Nephron (organoid): ENCODE measurements at regions not wholly inside any gene's neighbourhood (a gene's known extent, or its start where the extent isn't known, plus 50 kb on each side); places are given as distances from the start of the nearest gene placed in this dataset.

ENCODE experiments used
- H3K27ac Mint-ChIP-seq, 3 experiments: 2 replicates each; pipeline ENCODE4 v1.8.0; 2020; ENCODE audit warnings: mixed read lengths in 3 of 3, mild to moderate bottlenecking in 2 of 3, moderate library complexity in 1 of 3
- H3K27me3 Mint-ChIP-seq: 2 replicates; pipeline ENCODE4 v1.8.0; 2021; ENCODE audit warnings: low read depth, mild to moderate bottlenecking, moderate library complexity, mixed read lengths
- H3K36me3 Mint-ChIP-seq: 2 replicates; pipeline ENCODE4 v1.8.0; 2020; ENCODE audit warnings: low read depth, mixed read lengths
- H3K4me1 Mint-ChIP-seq: 2 replicates; pipeline ENCODE4 v1.8.0; 2020; ENCODE audit warnings: mixed read lengths
- H3K4me3 Mint-ChIP-seq, 3 experiments: 2 replicates each; pipeline ENCODE4 v1.8.0; 2020; ENCODE audit warnings: mild to moderate bottlenecking in 3 of 3, mixed read lengths in 3 of 3, moderate library complexity in 2 of 3
- H3K9me3 Mint-ChIP-seq: 2 replicates; pipeline ENCODE4 v1.8.0; 2020; ENCODE audit warnings: mixed read lengths
- TF ChIP-seq, protein P1 (sequence below), 3 experiments: fragments of 200-600 bp; sonication (generic); IDR thresholded peaks; one replicate each; pipeline ENCODE4 v1.5.0; 2021; ENCODE audit warnings: antibody characterized with exemption in 3 of 3; ENCODE audit not compliant: unreplicated experiment in 3 of 3

DNA sequence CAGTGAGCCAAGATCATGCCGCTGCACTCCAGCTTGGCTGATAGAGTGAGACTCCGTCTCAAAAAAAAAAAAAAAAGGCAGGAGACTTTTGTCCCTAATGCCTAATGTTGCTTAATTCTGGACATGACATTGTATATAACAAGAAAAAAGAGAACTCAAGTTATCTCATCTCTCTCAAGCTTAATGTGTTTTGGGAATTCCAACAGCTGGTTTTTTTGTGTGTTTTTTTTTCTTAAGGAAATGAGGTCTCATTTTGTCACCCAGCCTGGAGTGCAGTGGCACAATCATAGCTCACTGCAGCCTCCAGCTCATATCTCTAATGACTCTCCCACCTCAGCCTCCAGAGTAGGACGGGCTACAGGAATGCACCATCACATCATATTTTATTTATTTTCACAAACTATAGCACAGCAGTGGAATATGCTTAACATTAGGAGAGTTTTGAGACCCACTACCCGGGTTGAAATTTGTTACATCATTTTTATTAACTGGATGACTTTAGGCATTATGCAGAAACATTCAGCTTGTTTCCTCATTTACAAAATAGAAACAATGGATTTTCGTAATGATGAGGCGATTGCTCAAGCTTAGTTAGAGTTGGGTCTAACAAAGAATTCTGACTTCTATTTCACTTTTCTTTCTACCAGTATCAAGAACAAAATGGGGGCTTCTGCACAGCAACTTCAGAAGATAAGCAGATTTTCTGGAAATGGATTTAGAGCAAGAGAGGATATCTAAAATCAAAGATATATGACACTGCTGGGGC lies 104.1 kb upstream of the BTN3A2 start:
- Mint-ChIP-seq H3K4me3 (no peak overlapping the region), H3K36me3 (peaks cover 5% of the 10 kb centered on the region), H3K4me1 (peaks cover 13% of the 10 kb centered on the region), H3K27me3 (peaks cover 23% of the 10 kb centered on the region), H3K27ac (no peak overlapping the region), H3K9me3 (no peaks in the 10 kb centered on the region)
- TF ChIP-seq, protein P1, sequence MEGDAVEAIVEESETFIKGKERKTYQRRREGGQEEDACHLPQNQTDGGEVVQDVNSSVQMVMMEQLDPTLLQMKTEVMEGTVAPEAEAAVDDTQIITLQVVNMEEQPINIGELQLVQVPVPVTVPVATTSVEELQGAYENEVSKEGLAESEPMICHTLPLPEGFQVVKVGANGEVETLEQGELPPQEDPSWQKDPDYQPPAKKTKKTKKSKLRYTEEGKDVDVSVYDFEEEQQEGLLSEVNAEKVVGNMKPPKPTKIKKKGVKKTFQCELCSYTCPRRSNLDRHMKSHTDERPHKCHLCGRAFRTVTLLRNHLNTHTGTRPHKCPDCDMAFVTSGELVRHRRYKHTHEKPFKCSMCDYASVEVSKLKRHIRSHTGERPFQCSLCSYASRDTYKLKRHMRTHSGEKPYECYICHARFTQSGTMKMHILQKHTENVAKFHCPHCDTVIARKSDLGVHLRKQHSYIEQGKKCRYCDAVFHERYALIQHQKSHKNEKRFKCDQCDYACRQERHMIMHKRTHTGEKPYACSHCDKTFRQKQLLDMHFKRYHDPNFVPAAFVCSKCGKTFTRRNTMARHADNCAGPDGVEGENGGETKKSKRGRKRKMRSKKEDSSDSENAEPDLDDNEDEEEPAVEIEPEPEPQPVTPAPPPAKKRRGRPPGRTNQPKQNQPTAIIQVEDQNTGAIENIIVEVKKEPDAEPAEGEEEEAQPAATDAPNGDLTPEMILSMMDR (IDR thresholded peaks at IDR 0.05; ENCODE audit: unreplicated experiment in 3 of 3), result no peak

DNA sequence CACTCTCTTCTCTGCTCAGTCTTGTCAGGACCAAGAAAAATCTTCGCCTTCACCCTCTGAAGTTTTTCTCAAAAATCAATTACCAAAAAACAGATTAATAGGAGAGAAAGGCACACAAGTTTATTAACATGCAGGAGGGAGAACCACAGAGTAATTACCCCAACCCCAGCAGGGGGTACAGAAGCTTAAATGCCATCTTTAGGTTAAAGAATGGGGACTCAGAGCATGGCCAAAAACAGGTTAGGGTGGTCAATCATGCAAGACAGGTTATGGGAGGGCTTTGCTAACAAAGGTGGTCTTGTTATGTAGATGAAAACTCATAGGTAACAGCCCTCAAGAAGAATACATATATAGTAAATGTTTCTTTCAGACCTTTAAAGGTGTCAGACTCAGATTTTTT lies 100.5 kb upstream of the BTN3A2 start:
- no peak overlapping the region for H3K27ac Mint-ChIP-seq
- H3K36me3 Mint-ChIP-seq, result peaks cover 1% of the 10 kb centered on the region
- H3K9me3 Mint-ChIP-seq, result no peaks in the 10 kb centered on the region
- H3K27me3 Mint-ChIP-seq, result peaks cover 26% of the 10 kb centered on the region
- H3K4me1 Mint-ChIP-seq, result peaks cover 2% of the 10 kb centered on the region
- TF ChIP-seq, protein P1 (IDR thresholded peaks at IDR 0.05; ENCODE audit: unreplicated experiment in 3 of 3), result no peak
- H3K4me3 Mint-ChIP-seq, result no peak overlapping the region

DNA sequence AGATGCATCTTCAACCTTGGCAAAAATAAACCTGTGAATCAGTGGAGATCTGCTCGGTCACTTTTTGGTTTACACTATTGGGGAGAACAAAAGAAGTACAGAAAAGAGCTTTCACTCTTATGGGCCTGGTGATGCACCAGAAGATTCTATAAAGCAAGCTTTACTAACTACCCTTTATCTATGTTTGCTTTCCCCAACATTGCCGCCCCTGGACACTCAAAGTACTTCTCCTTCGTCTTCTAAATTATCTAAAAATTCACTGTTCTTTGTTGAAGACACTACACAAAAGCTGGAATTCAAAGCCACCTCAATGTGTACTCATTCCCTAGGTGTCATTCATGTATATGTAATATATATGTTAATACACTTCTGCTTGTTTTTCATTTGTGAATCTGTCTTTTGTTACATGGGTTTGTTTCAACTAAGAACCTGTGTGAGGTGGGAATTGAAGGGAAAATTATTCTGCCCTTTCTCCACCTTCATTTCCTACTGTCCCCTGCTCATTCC lies 97.9 kb upstream of the BTN3A2 start:
- TF ChIP-seq, protein P1 (IDR thresholded peaks at IDR 0.05; ENCODE audit: unreplicated experiment in 3 of 3), result no peak
- Mint-ChIP-seq H3K36me3 (no peaks in the 10 kb centered on the region), H3K27me3 (peaks cover 14% of the 10 kb centered on the region), H3K9me3 (no peaks in the 10 kb centered on the region), H3K4me1 (peaks cover 18% of the 10 kb centered on the region), H3K27ac (no peak overlapping the region), H3K4me3 (no peak overlapping the region)

DNA sequence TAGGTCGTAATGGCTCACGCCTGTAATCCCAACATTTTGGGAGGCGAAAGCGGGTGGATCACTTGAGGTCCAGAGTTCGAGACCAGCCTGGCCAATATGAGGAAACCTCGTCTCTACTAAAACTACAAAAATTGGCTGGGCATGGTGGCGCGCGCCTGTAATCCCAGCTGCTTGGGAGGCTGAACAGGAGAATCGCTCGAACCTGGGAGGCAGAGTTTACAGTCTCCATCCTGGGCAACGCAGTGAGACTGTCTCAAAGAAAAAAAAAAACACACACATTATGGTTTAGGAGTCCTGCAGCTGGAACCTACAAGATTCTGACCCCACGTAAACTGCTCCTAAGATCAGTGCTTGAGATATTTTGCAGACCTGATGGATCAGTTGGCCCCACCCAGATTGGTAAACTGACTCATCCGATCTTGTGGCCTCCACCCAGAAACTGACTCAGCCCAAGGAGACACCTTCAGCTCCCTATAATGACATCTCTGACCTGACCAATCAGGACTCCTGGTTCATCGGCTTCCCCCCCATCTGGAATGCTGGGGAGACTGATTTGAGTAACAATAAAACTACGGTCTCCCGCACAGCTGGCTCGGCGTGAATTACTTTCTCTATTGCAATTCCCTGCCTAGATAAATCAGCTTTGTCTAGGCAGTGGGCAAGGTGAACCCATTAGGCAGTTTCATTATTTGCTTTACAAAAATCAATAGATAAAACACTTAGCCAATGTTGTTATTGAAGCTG lies 96.2 kb upstream of the BTN3A2 start:
- Mint-ChIP-seq H3K27me3 (peaks cover 7% of the 10 kb centered on the region), H3K27ac (peak overlapping the region in 2 of 3 experiments; percentile 32 to 40), H3K4me3 (peak overlapping the region in 1 of 3 experiments; percentile 23), H3K9me3 (no peaks in the 10 kb centered on the region), H3K36me3 (no peaks in the 10 kb centered on the region), H3K4me1 (peaks cover 18% of the 10 kb centered on the region)
- TF ChIP-seq, protein P1 (IDR thresholded peaks at IDR 0.05; ENCODE audit: unreplicated experiment in 3 of 3), result no peak

DNA sequence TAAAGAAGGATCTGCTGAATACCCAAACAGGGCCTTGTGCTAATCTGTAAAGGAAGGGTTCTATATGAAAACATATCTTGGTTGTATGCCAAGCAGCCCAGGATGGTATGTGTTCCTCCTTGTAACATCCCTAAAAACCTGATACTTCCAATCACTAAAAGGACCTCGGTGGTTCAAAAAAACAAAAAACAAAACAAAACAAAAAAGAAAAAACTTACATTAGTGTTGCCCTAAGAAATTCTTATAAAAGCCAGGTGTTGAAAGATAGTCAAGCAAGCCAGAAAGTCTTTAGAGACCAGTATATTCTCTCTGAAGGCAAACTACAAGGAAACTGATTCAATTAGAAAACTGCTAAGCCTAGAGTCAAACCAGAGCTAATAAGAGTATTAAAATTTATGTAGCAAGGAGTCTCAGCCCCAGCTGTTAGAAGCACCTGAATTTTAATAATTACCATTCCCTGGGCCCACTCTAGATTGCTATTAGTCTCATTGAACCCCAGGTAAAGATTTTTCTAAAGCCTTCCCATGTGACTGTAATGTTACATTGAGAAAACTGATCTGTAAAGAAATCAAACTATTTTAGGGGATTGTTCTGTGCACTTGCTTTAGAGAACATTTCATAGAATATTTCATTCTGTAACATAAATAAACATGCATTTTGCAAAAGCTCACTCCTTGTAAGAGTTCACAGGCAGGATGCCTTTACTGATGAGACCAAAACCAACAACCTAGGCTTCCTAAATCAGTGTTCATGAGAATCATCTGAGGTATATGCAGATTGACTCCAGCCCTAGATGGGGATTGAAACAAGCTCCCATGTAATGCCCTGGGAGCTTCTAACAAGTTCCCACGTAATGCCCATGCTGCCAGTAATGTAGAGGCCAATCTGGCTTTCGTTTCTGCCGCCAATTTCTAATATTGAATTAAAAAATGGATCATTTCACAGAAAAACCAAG lies 95.2 kb upstream of the BTN3A2 start:
- no peaks in the 10 kb centered on the region for H3K36me3 Mint-ChIP-seq
- H3K9me3 Mint-ChIP-seq, result no peaks in the 10 kb centered on the region
- TF ChIP-seq, protein P1 (IDR thresholded peaks at IDR 0.05; ENCODE audit: unreplicated experiment in 3 of 3), result no peak
- peaks cover 18% of the 10 kb centered on the region for H3K4me1 Mint-ChIP-seq
- H3K27ac Mint-ChIP-seq, result peak overlapping the region in 2 of 3 experiments; percentile 72 to 75
- peak overlapping the region in 1 of 3 experiments; percentile 75 for H3K4me3 Mint-ChIP-seq
- H3K27me3 Mint-ChIP-seq, result peaks cover 3% of the 10 kb centered on the region
